ENCODE measurements at regions not wholly inside any gene's neighbourhood (a gene's known extent, or its start where the extent isn't known, plus 50 kb on each side); places are given as distances from the start of the nearest gene placed in this dataset.

- DNase-seq (ENCODE audit: low spot score): no peak
Observed at GRCh38 chr16:85971902-85972638, 73.1 kb downstream of the IRF8 start.

- DNase-seq (ENCODE audit: low spot score): no peak
Observed at GRCh38 chr16:85974428-85975375, 75.7 kb downstream of the IRF8 start.

GRCh38 chr16:85975451-85975981 lies 76.6 kb downstream of the IRF8 start:
- no peak for DNase-seq (ENCODE audit: low spot score)

GRCh38 chr16:85978291-85978775 lies 79.4 kb downstream of the IRF8 start:
- peak; percentile 54 for DNase-seq (ENCODE audit: low spot score)

GRCh38 chr16:85978976-85979375 lies 80.0 kb downstream of the IRF8 start:
- no peak for DNase-seq (ENCODE audit: low spot score)

GRCh38 chr16:85979605-85980004 lies 80.6 kb downstream of the IRF8 start:
- no peak for DNase-seq (ENCODE audit: low spot score)

- no peak for DNase-seq (ENCODE audit: low spot score)
Observed at GRCh38 chr16:85980686-85981085, 81.7 kb downstream of the IRF8 start.

GRCh38 chr16:85981826-85982562 lies 83.0 kb downstream of the IRF8 start:
- no peak for DNase-seq (ENCODE audit: low spot score)

- peak; percentile 48 for DNase-seq (ENCODE audit: low spot score)
Observed at GRCh38 chr16:85982563-85982939, 83.6 kb downstream of the IRF8 start.

- no peak for DNase-seq (ENCODE audit: low spot score)
Observed at GRCh38 chr16:85983064-85983463, 84.1 kb downstream of the IRF8 start.

GRCh38 chr16:85983606-85984230 lies 84.8 kb downstream of the IRF8 start:
- no peak for DNase-seq (ENCODE audit: low spot score)

GRCh38 chr16:85984231-85984880 lies 85.4 kb downstream of the IRF8 start:
- DNase-seq (ENCODE audit: low spot score): no peak

GRCh38 chr16:85984947-85985451 lies 86.0 kb downstream of the IRF8 start:
- DNase-seq (ENCODE audit: low spot score): peak; percentile 31

- DNase-seq (ENCODE audit: low spot score): no peak
Observed at GRCh38 chr16:85986931-85987749, 88.2 kb downstream of the IRF8 start.

- DNase-seq (ENCODE audit: low spot score): no peak
Observed at GRCh38 chr16:85987750-85988078, 88.8 kb downstream of the IRF8 start.

- DNase-seq (ENCODE audit: low spot score): no peak
Observed at GRCh38 chr16:85988306-85988705, 89.3 kb downstream of the IRF8 start.

GRCh38 chr16:85988723-85989313 lies 89.9 kb downstream of the IRF8 start:
- no peak for DNase-seq (ENCODE audit: low spot score)

GRCh38 chr16:85989376-85989775 lies 90.4 kb downstream of the IRF8 start:
- DNase-seq (ENCODE audit: low spot score): no peak

- no peak for DNase-seq (ENCODE audit: low spot score)
Observed at GRCh38 chr16:85989863-85990643, 91.1 kb downstream of the IRF8 start.

Measured in pons (tissue), 1 donor.